A204.1 (cell line): ENCODE measurements at regions not wholly inside any gene's neighbourhood (a gene's known extent, or its start where the extent isn't known, plus 50 kb on each side); places are given as distances from the start of the nearest gene placed in this dataset.

Source experiments
- FAIRE-seq: peaks from 2 replicates; lab custom pipeline; 2012; peaks lifted over from hg19 to GRCh38; lab: Jason Lieb, UNC

DNA sequence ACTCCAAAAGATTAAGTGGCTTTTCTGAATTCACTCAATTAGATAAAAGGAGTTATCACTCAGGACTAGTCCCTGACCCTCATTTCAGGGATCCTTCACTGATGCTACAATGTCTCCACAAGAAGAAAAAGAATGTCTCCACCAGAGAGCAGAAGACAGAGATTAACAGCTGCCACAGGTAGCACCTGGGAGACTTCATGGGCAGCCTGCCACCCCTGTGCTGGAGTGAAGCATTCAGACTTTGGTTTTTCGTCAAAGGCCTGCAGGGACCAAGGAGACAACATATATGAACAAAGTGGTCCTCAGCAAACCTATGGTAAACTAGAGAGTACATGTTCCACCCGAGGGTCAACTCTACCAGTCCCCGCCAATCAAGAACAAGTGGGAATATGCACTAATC, 197.0 kb upstream of the ACVR2A start:
- no peak for FAIRE-seq

DNA sequence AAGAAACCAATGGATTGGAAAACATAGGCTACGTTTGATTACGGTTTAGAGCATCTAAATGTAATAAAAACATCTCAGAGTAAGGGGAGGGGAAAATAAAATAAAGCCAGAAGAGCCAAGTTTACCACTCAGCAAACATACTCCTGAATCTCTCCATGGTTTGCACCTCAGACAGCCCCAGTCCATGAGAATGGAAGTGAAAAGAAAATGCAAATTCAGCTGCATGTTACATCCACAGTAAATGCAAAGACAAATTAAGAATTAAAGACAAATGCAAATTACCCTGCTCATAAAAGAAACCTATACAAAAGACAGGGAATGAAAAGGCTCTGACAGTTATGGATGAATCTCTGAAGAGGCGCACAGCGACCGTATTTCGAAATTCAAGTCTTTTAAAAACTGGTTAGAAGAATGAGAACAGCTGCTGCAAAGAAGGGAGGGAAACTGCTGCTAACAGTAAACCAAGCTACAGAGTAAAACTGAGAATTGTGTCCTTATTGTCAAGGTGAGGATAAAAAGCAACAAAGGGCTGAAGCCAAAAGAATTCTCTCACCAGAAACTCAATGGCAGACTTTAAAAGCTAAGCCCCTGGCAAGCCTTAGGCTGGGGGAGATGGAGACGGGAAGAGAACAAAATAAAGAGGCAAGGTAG, 197.9 kb upstream of the ACVR2A start:
- no peak for FAIRE-seq

DNA sequence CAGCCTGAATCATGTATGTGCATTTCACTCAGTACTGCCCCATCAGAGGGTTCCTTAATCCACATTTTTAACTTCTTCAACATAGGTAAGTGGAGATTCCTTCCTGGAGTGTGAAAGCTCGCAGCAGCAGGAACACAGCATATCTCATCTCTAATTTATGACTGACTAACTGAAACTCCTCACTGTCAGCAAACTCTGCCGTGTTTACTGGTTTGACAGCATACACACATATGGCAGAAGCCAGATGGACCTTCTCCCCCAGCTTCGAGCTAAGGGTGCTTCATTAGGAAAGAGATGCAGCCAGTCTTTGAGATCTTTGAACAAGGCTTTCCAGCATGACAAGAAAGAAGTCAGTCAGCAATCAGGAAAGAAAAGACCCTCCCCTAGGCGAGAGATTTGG, 200.3 kb upstream of the ACVR2A start:
- FAIRE-seq: no peak

GRCh38 chr2:147642765-147643164, 202.1 kb upstream of the ACVR2A start:
- no peak for FAIRE-seq

DNA sequence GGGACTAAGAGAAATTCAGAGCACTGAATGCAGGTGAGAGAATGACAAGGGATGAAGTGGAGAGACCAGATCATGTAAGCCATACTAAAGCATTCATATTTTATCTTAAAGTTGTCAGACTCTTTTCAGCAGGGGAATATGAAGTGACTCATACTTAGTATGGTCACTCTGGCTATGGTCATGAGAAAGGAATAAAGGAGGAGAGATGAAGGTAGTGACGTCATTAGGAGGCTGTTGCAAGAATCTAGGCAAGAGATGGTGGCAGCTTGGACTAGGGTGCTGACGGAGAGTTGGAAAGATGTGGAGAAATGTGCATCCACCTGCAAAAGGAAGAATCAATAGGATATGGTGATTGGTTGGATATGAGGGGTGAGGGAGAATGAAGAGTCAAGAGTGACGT, 203.2 kb upstream of the ACVR2A start:
- FAIRE-seq: no peak

DNA sequence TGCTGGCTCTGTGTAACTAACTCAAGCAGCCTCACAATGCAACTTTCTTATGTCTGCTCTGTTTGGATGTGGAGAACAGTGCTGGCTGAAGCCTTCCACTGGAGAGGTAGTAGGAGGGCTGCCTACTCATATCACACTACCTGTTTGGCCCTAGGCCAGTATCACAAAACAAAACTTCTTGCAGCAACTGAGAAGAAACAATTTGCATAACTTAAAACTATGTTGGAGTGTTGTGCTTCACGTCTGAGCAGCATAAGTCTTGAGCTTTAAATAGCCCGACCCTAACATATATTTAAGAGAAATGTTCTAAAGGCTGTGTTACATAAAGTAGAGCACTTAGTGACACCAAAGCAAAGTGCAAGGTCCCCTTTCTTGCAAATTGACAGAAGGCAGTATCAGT, 204.9 kb upstream of the ACVR2A start:
- no peak for FAIRE-seq

DNA sequence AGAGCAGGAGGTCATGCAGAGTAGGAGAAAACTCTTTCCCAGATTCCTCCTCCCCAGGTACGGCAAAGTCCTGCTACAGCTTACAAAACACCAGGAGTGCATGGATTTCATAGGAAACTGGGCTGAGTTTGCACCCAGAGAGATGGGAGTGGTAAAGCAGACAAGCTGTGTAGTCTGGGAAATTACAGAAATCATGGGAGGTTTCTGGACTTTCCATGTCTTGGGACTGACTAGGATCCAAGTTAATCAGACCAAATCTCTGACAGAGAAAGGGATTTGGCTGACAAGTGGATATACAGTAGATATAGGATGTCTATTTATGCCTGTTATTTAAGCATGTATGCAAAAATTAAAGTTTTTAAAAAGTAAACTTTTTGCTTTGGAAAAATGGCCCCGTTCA, 205.4 kb upstream of the ACVR2A start:
- FAIRE-seq: no peak

DNA sequence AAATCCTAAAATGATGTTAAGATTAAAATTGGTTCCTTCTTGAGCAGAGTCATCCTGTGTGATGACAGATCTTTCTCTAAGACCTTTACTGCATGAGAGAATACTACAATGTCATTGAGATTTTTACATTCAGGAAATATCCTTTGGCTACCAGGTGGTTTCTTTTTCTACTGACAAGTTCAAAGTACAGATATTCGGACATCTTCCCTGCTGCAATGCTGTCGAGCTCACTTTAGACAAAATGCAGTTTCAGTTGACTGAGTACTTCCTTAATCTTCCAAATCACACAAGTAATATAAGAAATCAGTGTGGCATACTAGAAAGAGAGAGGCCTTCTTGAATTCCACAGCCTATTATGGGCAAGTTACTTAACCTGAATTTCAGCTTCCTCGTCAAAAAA, 207.9 kb upstream of the ACVR2A start:
- FAIRE-seq: no peak

GRCh38 chr2:147636238-147636882, 208.5 kb upstream of the ACVR2A start:
- FAIRE-seq: no peak

DNA sequence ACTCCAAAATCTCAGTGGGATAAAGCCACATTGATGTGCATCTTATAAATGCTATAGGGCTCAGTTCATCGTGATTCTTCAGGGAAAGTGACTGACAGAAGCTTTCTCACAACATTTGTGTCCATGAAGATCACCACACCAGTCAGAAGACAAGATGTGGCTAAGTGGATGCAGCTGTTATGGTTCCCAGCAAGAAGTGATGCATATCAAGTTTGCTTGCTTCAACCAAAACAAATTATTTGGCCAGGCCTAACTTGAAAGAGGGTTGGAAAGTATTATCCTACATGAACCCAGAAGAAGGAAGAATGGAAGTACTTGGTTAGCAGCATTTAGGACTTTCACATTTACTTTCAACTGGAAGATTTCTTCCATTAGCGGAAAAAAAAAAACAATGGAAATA, 210.0 kb upstream of the ACVR2A start:
- FAIRE-seq: no peak

GRCh38 chr2:147632198-147632597, 212.6 kb upstream of the ACVR2A start:
- no peak for FAIRE-seq

GRCh38 chr2:147631294-147631693, 213.5 kb upstream of the ACVR2A start:
- FAIRE-seq: no peak

DNA sequence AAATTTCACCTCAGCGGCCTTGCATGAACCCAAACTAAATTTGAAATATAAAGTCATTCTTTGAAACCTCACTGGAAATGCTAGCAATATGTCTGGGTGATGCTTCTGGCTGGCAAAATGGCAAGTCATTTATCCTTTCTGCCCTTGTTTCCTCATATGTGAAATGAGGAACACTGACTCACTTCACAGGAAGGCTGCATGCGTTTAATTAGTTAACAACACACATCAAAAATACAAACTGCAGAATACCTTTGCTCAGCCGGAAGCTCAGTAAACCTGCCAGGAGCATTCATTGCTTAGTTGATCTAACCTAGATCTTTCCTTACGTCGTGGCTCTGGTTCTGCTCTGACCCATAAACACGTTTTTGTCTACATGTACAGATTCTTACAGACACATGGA, 214.2 kb upstream of the ACVR2A start:
- no peak for FAIRE-seq

- FAIRE-seq: no peak
Measured at GRCh38 chr2:147628971-147629421, 215.8 kb upstream of the ACVR2A start.

DNA sequence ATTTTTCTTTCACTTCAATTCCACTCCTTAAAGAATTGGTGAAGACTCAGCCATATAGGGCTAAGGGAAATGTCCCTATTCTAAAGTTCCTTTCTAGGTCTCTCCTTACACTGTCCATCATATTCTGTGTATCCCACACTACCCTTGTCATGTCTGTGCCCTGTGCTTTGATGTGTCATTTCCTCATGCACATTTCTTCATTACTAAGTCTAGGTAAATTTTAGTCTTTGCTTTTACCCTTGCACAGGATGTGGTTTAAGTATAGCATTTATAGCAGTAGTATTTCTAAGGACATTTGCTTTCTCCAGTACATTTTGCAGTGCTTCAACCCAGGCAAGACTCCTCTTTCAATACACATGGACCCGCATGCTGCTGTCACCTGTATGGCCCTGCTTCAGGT, 221.5 kb upstream of the ACVR2A start:
- no peak for FAIRE-seq

DNA sequence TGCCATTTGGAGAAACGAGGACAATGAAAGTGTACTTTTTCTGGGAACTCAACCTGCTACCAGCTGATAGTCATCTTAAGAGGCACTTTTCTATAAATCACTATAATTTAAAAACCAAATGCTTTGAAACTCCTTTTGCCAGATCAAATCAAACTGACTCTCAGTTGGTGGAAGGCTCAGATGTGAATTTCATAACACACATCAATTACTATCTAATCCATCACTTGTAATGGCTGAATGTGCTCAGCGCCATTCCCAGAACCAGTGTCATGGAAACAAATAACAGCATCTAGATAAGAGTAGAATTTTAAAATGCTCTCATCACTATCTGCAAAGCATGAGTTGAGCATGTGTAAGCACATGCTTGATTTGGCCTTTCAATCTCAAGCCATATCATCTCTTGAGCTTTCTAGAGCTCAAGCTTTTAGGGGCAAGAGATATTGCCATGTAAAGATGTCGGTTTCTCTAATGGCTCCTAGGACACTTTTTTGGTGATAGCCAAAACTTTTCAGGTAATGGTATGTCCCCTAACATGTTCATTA, 223.1 kb upstream of the ACVR2A start:
- FAIRE-seq: no peak

GRCh38 chr2:147619808-147620207, 225.0 kb upstream of the ACVR2A start:
- no peak for FAIRE-seq

DNA sequence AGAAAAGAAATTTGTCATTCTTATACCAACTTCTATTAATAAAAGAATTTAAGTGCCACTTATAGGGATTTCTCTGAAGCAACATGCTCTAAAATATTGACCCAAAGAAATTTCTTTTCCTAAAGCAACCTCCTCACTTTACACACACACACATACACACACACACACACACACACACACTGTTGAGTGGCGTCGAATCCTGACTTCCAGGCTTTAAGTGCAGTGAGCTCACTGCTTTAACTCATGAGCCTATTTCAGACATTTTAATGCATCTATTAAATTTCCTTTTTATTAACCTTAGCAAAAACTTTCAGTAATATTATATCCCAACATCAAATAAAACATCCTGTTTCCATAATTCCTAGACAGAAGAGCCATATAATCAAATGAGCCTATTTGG, 229.1 kb upstream of the ACVR2A start:
- no peak for FAIRE-seq

DNA sequence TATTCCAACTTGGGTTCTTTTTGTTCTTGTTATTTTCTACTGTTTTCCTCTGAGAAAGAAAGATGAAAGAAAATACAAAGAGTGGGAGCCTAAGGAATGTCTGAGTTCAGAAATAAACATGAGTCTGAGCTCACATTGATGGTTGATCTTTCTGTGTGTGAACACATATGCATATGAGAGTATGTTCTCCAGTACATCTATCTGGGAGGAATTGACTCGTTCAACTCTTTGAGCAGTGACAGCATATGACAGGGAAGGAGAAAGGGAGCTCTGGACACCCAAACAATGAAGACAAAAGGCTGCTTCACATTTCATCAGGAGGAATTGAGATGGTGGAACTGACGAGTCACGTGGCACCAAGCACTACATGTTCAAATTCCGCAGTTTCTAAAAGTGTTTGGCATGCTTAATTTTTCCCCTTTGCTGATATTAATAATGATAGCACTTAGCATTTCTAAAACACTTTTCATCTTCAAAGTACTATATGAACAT, 229.8 kb upstream of the ACVR2A start:
- no peak for FAIRE-seq

- no peak for FAIRE-seq
Measured at GRCh38 chr2:147614471-147614870, 230.4 kb upstream of the ACVR2A start.

GRCh38 chr2:147610496-147611040, 234.3 kb upstream of the ACVR2A start:
- FAIRE-seq: no peak

- FAIRE-seq: no peak
Measured at GRCh38 chr2:147609301-147609700, 235.5 kb upstream of the ACVR2A start.

DNA sequence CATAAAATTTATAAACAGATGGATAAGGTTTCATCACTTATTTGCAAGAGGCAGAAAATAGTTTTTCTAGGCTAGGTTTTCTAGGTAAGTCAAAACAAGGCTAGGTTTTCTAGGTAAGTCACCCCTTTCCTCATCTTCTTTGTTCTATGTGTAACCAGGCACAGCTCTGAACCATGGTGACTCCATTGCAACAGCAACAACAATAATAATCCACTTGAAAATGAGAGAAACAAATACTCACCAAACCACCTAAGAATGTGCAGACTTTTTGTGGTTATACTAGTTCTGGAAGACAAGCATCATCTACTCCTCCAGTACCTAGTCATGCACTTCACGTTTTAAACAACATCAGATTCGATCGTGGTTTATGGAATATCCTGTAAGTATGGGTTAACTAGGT, 237.4 kb upstream of the ACVR2A start:
- FAIRE-seq: no peak

DNA sequence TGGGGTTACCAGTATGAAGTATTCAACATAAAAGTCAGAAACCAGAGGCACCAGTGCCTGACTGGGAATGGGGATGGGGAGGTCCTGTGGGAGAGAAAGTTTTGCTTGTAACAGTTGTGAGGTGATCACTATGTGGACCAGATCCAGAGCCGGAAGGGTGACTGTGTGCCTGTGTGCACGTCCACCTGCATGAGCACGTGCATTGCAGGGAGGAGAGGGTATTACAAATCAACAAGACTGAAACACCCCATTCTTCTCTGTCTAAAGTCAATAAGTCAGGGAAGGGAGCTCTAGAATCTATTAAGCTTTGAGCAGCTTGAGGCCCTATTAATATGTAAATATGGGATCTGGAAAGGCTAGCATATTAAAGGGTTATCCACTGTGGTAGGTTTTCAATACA, 241.0 kb upstream of the ACVR2A start:
- FAIRE-seq: no peak
